ENCODE measurements at regions not wholly inside any gene's neighbourhood (a gene's known extent, or its start where the extent isn't known, plus 50 kb on each side); places are given as distances from the start of the nearest gene placed in this dataset.
A peak's percentile ranks its signal among the peaks of the same experiment; 100 is the strongest.

- no peak for DNase-seq (ENCODE audit: low read depth in 2 of 2)
Observed at GRCh38 chr11:111194860-111195568, 50.5 kb upstream of the POU2AF2 start.

DNA sequence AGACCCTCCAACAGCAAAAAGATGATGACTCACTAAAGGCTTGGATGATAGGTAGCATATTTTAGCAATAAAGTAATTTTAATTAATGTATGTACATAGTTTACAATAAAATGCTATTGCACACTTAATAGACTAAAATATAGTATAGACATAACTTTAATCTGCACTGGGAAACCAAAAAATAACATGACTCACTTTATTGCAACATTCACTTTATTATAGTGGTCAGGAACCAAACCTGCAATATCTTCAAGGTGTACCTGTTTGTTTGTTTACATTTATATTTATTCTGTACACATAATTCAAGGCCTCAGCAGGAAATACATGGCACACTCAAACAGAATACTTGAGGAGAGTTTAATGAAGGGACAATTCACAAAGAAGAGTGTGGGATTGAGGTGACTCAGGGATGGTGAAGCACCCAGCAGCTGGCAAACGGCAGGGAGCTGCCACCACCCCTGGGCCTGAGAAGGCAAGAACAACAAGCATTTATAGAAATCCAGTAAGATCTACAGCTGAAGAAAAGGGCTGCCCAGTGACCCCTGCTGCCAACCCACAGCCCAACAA, 51.5 kb upstream of the POU2AF2 start:
- no peak for DNase-seq (ENCODE audit: low read depth in 2 of 2)

GRCh38 chr11:111189466-111189865, 56.1 kb upstream of the POU2AF2 start:
- DNase-seq (ENCODE audit: low read depth in 2 of 2): no peak

- peak in 1 of 2 donors; percentile 17 for DNase-seq (ENCODE audit: low read depth in 2 of 2)
Observed at GRCh38 chr11:111186308-111186915, 59.1 kb upstream of the POU2AF2 start.

- DNase-seq (ENCODE audit: low read depth in 2 of 2): peak in 1 of 2 donors; percentile 46
Observed at GRCh38 chr11:111185266-111185665, 60.3 kb upstream of the POU2AF2 start.

DNA sequence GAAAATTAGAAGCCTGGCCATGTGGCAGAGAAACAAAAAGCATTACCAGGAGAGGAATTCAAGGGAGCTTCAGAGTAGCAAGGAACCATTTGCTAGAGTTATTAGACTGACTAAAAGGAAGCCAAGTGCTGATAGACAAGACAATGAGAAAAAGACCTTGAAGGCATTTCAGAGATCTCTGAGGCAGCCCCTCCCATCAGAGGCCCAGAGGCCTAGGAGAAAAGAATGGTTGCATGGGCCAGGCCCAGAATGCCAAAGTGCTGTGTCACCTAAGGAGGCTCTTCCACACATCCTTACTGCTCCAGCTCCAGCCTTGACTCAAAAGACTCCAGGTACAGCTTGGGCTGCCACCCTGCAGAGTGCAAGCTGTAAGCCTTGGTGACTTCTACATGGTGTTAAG, 61.8 kb upstream of the POU2AF2 start:
- no peak for DNase-seq (ENCODE audit: low read depth in 2 of 2)

- no peak for DNase-seq (ENCODE audit: low read depth in 2 of 2)
Observed at GRCh38 chr11:111179184-111179910, 66.2 kb upstream of the POU2AF2 start.

GRCh38 chr11:111177037-111177871, 68.3 kb upstream of the POU2AF2 start:
- no peak for DNase-seq (ENCODE audit: low read depth in 2 of 2)

- DNase-seq (ENCODE audit: low read depth in 2 of 2): no peak
Observed at GRCh38 chr11:111176603-111177002, 68.9 kb upstream of the POU2AF2 start.

GRCh38 chr11:111173221-111173620, 72.3 kb upstream of the POU2AF2 start:
- DNase-seq (ENCODE audit: low read depth in 2 of 2): no peak

GRCh38 chr11:111172321-111172862, 73.1 kb upstream of the POU2AF2 start:
- DNase-seq (ENCODE audit: low read depth in 2 of 2): no peak

GRCh38 chr11:111170761-111171379, 74.7 kb upstream of the POU2AF2 start:
- DNase-seq (ENCODE audit: low read depth in 2 of 2): no peak

DNA sequence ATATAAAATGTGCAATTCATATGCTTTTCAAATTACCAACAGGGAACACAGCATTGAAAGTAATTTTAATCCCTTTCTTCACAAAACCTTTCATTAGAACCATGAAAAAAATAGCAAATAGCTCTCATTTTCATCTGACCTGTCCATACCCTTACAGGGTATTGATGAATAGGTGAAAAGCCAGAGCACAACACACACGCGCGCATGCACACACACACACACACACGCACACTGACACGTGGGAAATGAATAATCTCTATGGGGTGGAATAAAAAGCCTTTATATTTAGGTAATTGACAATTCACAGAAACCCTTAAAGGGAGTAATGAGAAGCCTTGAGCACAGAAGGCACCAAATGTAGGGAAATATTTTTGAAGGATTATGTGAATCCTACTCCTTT, 76.2 kb upstream of the POU2AF2 start:
- no peak for DNase-seq (ENCODE audit: low read depth in 2 of 2)

DNA sequence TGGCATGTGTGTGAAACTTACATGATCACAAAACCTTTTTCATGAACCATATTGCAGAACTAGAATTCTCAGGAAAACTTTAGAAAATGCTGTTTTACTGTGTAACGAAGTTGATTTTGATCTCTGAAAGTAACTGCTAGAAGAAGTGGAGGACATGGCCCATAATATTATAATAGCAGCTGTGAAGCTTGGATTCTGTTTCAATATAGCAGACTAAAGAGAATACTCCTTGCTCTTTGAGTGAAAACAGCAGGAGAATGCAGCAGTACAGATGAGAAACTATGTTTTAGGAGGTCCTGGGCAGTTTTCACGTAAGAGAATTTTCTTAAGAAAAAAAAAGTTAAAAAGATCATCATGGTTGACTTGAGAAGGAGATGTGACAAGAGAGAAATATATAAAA, 76.7 kb upstream of the POU2AF2 start:
- DNase-seq (ENCODE audit: low read depth in 2 of 2): no peak

DNA sequence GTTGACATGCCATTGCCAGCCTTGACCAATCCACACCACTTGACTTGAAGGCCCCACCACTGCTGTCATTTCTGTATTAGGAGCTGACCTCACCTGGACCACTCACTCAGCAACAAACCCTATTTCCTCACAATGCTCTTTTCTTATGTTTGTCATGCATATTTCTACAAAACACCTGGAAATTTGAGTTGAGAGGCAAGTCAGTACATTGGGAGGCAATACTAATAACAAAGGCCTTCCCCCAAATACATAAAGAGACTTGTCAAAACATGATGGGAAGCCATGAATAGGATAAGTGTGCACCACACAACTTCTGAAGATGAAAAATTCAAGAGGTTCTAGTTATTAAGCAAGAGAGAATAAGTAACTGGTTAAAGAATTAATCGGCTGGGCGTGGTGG, 77.9 kb upstream of the POU2AF2 start:
- DNase-seq (ENCODE audit: low read depth in 2 of 2): no peak

DNA sequence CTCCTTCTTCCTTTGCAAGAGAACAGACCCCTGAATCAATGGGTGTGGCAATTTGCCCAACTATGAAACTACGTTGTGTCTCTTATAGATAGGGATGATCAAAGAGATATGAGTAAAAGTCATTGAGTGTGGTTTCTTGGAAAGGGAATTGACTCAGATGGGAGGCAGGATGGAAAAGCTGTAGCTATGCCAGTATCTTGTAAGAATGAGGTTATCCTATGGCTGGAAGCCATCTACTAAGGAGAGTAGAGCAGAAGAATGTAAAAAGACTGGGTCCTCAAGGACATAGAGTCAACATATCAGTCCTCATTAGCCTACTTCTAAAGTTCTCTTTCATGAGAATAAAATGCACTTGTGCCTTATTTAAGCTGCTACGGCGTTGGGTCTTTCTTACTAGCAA, 78.9 kb upstream of the POU2AF2 start:
- DNase-seq (ENCODE audit: low read depth in 2 of 2): no peak

- DNase-seq (ENCODE audit: low read depth in 2 of 2): no peak
Observed at GRCh38 chr11:111162305-111162704, 83.2 kb upstream of the POU2AF2 start.

GRCh38 chr11:111157571-111157970, 88.0 kb upstream of the POU2AF2 start:
- DNase-seq (ENCODE audit: low read depth in 2 of 2): no peak

- DNase-seq (ENCODE audit: low read depth in 2 of 2): no peak
Observed at GRCh38 chr11:111155021-111155420, 90.5 kb upstream of the POU2AF2 start.

DNA sequence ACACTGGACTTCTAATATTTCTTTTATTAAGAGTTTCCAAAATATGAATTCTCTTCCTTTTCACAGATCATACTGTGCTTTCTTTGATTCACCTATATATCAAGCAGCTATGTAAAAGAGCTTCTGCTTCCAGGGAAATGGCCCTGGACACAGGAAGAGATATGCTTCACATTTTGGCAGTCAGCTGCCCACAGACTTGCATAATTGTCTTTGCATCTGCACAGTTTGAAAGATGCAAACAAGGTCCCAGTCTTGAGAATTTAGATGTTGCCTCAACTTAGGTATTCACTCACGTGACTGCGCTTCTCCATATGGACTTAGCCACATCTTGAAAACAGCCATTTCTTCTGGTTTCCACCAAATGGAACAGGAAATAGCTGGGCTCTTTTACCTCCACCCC, 92.3 kb upstream of the POU2AF2 start:
- DNase-seq (ENCODE audit: low read depth in 2 of 2): no peak

DNA sequence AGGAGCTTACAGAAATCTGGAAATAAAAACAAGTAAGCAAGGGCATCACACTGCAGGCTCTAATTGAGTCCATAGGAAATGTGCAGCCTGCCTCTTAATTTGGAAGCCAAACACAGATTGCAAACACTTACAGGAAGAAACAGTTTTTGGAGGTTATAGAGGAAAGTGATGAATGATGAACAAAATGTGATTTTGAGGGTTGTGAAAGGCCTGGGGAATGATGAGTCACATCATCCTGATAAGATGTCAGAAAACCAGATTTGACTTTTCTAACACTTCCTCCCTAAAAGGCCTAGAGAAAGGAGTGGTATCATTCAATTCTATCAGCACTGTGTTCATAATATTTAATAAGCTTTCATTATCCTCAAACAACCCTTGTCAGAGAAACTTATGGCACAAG, 96.6 kb upstream of the POU2AF2 start:
- DNase-seq (ENCODE audit: low read depth in 2 of 2): peak in 1 of 2 donors; percentile 2
